Calu3 (cell line): ENCODE measurements at regions not wholly inside any gene's neighbourhood (a gene's known extent, or its start where the extent isn't known, plus 50 kb on each side); places are given as distances from the start of the nearest gene placed in this dataset.

Experiments
- BruUV-seq: library from RNA; stranded (reverse); fragments of 400-500 nt; replicated peaks from 2 replicates; lab custom pipeline; 2021; lab: Mats Ljungman, UMichigan
- CTCF ChIA-PET: fragments of 300-600 bp; sonication (Branson Sonifier 250); formaldehyde crosslinking; loops from one replicate; lab custom pipeline; 2022; ENCODE audit warnings: antibody characterized with exemption; lab: Charles Lee
- DNase-seq: peaks from one replicate; pipeline ENCODE4 v3.0.0; 2022
- H3K27ac Mint-ChIP-seq: one replicate; pipeline ENCODE4 v1.8.0; 2022; ENCODE audit warnings: mixed read lengths; ENCODE audit not compliant: unreplicated experiment
- H3K27me3 Mint-ChIP-seq: one replicate; pipeline ENCODE4 v1.8.0; 2022; ENCODE audit warnings: mixed read lengths; ENCODE audit not compliant: unreplicated experiment
- H3K36me3 Mint-ChIP-seq: one replicate; pipeline ENCODE4 v1.8.0; 2022; ENCODE audit warnings: mild to moderate bottlenecking, moderate library complexity, mixed read lengths; ENCODE audit not compliant: insufficient read depth, unreplicated experiment
- H3K4me1 Mint-ChIP-seq: one replicate; pipeline ENCODE4 v1.8.0; 2022; ENCODE audit warnings: mild to moderate bottlenecking, low read depth, mixed read lengths; ENCODE audit not compliant: unreplicated experiment
- H3K4me3 Mint-ChIP-seq: one replicate; pipeline ENCODE4 v1.8.0; 2022; ENCODE audit warnings: mild to moderate bottlenecking, low read depth, moderate library complexity, mixed read lengths; ENCODE audit not compliant: unreplicated experiment
- H3K9me3 Mint-ChIP-seq: one replicate; pipeline ENCODE4 v1.8.0; 2022; ENCODE audit warnings: low read depth, mixed read lengths; ENCODE audit not compliant: unreplicated experiment
- intact Hi-C: fragments of 100-400 bp; cut with micrococcal nuclease; formaldehyde crosslinking; loops from one replicate; pipeline ENCODE4 v1.10.0; 2022; ENCODE audit not compliant: unreplicated experiment
- TF ChIP-seq, protein P1 (sequence below): fragments of 200-600 bp; IDR thresholded peaks from one replicate; pipeline ENCODE4 v1.8.0; 2022; ENCODE audit warnings: antibody characterized with exemption; ENCODE audit not compliant: unreplicated experiment

DNA sequence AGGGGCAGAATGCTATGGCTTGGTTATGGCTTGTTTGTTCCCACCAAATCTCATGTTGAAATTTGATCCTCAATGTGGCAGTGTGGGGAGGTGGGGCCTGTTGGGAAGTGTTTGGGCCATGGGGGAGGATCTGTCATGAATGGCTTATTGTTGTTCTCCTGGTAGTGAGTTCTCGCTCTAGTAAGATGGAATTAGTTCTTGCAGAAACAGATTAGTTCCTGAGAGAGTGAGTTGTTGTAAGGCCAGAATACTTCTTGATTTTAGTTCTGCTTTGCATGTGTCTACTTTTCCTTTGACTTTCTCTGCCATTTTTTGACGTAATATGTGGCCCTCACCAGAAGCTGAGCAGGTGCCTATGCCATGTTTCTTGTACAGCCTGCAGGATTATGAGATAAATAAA, 188.2 kb downstream of the KIF20B start:
- no peak for DNase-seq
- intact Hi-C loops, result no loop called here
- H3K9me3 Mint-ChIP-seq, result no peaks in the 10 kb centered on the region

DNA sequence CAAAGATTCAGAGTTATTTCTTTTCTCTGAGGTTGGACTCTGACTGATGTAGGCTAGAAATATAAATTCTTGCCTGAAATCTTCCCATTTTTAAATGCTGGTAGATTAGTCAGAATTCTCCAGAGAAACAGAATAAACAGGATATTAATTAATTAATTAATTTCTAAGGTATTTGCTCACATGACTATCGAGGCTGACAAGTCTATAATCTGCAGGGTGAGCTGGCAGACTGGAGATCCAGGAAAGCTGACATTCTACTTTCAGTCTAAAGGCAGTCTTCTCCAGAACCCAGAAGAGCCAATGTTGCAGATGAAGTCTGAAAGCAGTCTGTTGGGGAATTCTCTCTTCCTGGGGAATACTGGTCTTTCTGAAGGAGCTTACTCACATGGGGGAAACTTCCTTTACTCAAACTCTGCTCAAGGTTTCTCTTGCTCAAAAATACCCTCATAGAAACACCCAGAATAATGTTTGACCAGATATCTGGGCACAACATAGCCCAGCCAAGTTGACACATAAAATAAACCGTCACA, 189.7 kb downstream of the KIF20B start:
- TF ChIP-seq, protein P1, sequence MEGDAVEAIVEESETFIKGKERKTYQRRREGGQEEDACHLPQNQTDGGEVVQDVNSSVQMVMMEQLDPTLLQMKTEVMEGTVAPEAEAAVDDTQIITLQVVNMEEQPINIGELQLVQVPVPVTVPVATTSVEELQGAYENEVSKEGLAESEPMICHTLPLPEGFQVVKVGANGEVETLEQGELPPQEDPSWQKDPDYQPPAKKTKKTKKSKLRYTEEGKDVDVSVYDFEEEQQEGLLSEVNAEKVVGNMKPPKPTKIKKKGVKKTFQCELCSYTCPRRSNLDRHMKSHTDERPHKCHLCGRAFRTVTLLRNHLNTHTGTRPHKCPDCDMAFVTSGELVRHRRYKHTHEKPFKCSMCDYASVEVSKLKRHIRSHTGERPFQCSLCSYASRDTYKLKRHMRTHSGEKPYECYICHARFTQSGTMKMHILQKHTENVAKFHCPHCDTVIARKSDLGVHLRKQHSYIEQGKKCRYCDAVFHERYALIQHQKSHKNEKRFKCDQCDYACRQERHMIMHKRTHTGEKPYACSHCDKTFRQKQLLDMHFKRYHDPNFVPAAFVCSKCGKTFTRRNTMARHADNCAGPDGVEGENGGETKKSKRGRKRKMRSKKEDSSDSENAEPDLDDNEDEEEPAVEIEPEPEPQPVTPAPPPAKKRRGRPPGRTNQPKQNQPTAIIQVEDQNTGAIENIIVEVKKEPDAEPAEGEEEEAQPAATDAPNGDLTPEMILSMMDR, result no peak
- H3K27me3 Mint-ChIP-seq, result no peaks in the 10 kb centered on the region
- BruUV-seq, result no TSS peak
- DNase-seq, result no peak
- intact Hi-C loops, result no loop called here
- no peak overlapping the region for H3K27ac Mint-ChIP-seq
- no peaks in the 10 kb centered on the region for H3K9me3 Mint-ChIP-seq
- no peaks in the 10 kb centered on the region for H3K36me3 Mint-ChIP-seq
- H3K4me1 Mint-ChIP-seq, result no peaks in the 10 kb centered on the region
- H3K4me3 Mint-ChIP-seq, result no peak overlapping the region
- CTCF ChIA-PET, result no interaction called here

More for the DNA sequence above, 188.2 kb downstream of the KIF20B start:
- no peak overlapping the region for H3K27ac Mint-ChIP-seq
- H3K27me3 Mint-ChIP-seq, result no peaks in the 10 kb centered on the region
- CTCF ChIA-PET, result no interaction called here
- H3K4me3 Mint-ChIP-seq, result no peak overlapping the region
- H3K4me1 Mint-ChIP-seq, result no peaks in the 10 kb centered on the region
- TF ChIP-seq, protein P1, result no peak
- no peaks in the 10 kb centered on the region for H3K36me3 Mint-ChIP-seq
- no TSS peak for BruUV-seq

- BruUV-seq, result no TSS peak
- intact Hi-C loops, result no loop called here
- DNase-seq, result no peak
- CTCF ChIA-PET, result no interaction called here
- H3K4me1 Mint-ChIP-seq, result no peaks in the 10 kb centered on the region
- no peaks in the 10 kb centered on the region for H3K27me3 Mint-ChIP-seq
- H3K9me3 Mint-ChIP-seq, result no peaks in the 10 kb centered on the region
- no peak overlapping the region for H3K27ac Mint-ChIP-seq
- TF ChIP-seq, protein P1, result no peak
- no peaks in the 10 kb centered on the region for H3K36me3 Mint-ChIP-seq
- H3K4me3 Mint-ChIP-seq, result no peak overlapping the region
Measured at GRCh38 chr10:89894051-89894450, 192.7 kb downstream of the KIF20B start.

DNA sequence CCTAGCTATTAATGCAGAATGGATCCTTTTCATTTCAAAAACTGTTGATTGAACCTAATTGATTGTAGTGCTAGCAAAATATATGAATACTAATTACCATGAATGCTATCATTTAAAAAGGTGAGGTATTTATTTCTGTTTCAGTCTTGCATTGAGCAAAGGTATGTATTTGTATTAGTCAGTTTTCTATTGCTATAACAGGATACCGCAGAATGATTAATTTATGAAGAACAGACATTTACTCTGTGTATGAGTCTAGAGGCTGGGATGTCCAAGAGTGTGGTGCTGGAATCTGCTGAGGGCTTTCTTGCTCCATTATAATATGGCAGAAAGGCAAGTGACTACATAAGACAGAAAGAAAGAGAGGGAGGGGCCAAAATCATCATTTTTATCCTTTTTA, 199.2 kb downstream of the KIF20B start:
- no TSS peak for BruUV-seq
- no peaks in the 10 kb centered on the region for H3K27me3 Mint-ChIP-seq
- no peaks in the 10 kb centered on the region for H3K36me3 Mint-ChIP-seq
- no peak overlapping the region for H3K27ac Mint-ChIP-seq
- no peaks in the 10 kb centered on the region for H3K4me1 Mint-ChIP-seq
- CTCF ChIA-PET, result no interaction called here
- TF ChIP-seq, protein P1, result no peak
- H3K9me3 Mint-ChIP-seq, result no peaks in the 10 kb centered on the region
- intact Hi-C loops, result no loop called here
- no peak overlapping the region for H3K4me3 Mint-ChIP-seq
- DNase-seq, result no peak
